Liver (tissue), 3 donors: ENCODE measurements at regions not wholly inside any gene's neighbourhood (a gene's known extent, or its start where the extent isn't known, plus 50 kb on each side); places are given as distances from the start of the nearest gene placed in this dataset.

ENCODE experiments used
- ATF3 ChIP-seq: IDR thresholded peaks from 2 replicates; pipeline ENCODE4 v1.6.1; 2016; ENCODE audit warnings: antibody characterized with exemption
- CTCF ChIP-seq: fragments of 150-350 bp; IDR thresholded peaks from 2 replicates; pipeline ENCODE4 v1.5.1; 2017; ENCODE audit warnings: improper control_type of control experiment, low read depth, low read length; ENCODE audit not compliant: missing input control
- EGR1 ChIP-seq, 2 donors: IDR thresholded peaks; 2 replicates each; pipeline ENCODE4 v1.6.1; 2016 to 2018; ENCODE audit warnings: antibody characterized with exemption in 2 of 2, low read depth in 2 of 2
- FOXA2 ChIP-seq: IDR thresholded peaks from 2 replicates; pipeline ENCODE4 v1.6.1; 2016; ENCODE audit warnings: antibody characterized with exemption
- GABPA ChIP-seq, 2 donors: IDR thresholded peaks in 1 of 2; conservative IDR thresholded peaks in 1 of 2; 2 replicates each; pipeline ENCODE4 v1.6.1; 2016; ENCODE audit warnings: antibody characterized with exemption in 2 of 2, mild to moderate bottlenecking in 1 of 2, moderate library complexity in 1 of 2
- HNF4A ChIP-seq, 2 donors: conservative IDR thresholded peaks; 2 replicates each; pipeline ENCODE4 v1.6.1; 2016; ENCODE audit warnings: antibody characterized with exemption in 2 of 2, mild to moderate bottlenecking in 2 of 2
- HNF4G ChIP-seq: IDR thresholded peaks from 2 replicates; pipeline ENCODE4 v1.6.1; 2016; ENCODE audit warnings: antibody characterized with exemption
- JUND ChIP-seq, 2 donors: IDR thresholded peaks; 2 replicates each; pipeline ENCODE4 v1.6.1; 2016; ENCODE audit warnings: antibody characterized with exemption in 2 of 2
- MAX ChIP-seq: IDR thresholded peaks from 2 replicates; pipeline ENCODE4 v1.6.1; 2016; ENCODE audit warnings: antibody characterized with exemption
- REST ChIP-seq: IDR thresholded peaks from 2 replicates; pipeline ENCODE4 v1.6.1; 2016; ENCODE audit warnings: antibody characterized with exemption, mild to moderate bottlenecking
- ZBTB33 ChIP-seq: IDR thresholded peaks from 2 replicates; pipeline ENCODE4 v1.6.1; 2016; ENCODE audit warnings: antibody characterized with exemption
- donor health status: healthy.
- donor health status: healthy.

- TF ChIP-seq CTCF (no peak), HNF4G (no peak), ZBTB33 (no peak), REST (no peak), GABPA (IDR thresholded peaks at IDR 0.05 in 1 of 2, conservative IDR thresholded peaks at IDR 0.05 in 1 of 2) (no peak), MAX (no peak), JUND (IDR thresholded peaks at IDR 0.05) (no peak), EGR1 (IDR thresholded peaks at IDR 0.05; ENCODE audit: low read depth in 2 of 2) (no peak), FOXA2 (no peak), HNF4A (conservative IDR thresholded peaks at IDR 0.05) (no peak), ATF3 (no peak)
Observed at GRCh38 chr2:9744256-9745004, 98.8 kb upstream of the TAF1B start.
